ENCODE measurements at regions not wholly inside any gene's neighbourhood (a gene's known extent, or its start where the extent isn't known, plus 50 kb on each side); places are given as distances from the start of the nearest gene placed in this dataset.

DNA sequence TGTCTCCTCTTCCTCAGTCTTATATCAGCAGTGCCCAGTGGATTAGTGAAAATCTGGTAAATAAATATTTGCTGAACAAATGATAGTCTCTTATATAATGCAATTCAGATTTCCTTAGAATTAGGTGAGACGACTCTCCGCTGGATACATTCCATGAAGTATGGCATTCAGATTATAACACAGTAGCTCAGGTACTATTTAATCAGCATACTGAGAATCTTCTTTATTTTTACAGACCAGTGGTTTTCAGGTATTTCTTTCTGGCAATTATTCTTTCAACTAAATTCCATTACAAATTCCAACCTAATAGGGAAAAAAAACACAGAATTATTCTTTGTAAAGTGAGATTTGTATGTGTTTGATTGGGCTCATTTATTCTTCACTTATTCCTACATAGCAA is 435.5 kb downstream of the TAF11L14 start:
- no peaks in the 10 kb centered on the region for H3K27me3 ChIP-seq (ENCODE audit: insufficient read depth, insufficient read length)
- no peaks in the 10 kb centered on the region for H3K4me1 ChIP-seq (ENCODE audit: insufficient read depth, insufficient read length)
- no peak for TF ChIP-seq YY1 (IDR thresholded peaks at IDR 0.05; ENCODE audit: insufficient read depth, insufficient read length)
- no peak for TF ChIP-seq ZNF274 (IDR thresholded peaks at IDR 0.05; ENCODE audit: low read depth, low read length)
- no peak for TF ChIP-seq SUZ12 (IDR thresholded peaks at IDR 0.05; ENCODE audit: extremely low read depth, insufficient read depth, insufficient read length)
- no peaks in the 10 kb centered on the region for H3K9me3 ChIP-seq (ENCODE audit: insufficient read depth, low read length)
- no peak overlapping the region for H3K4me3 ChIP-seq (ENCODE audit: insufficient read length, low read depth)
- H3K9ac ChIP-seq (ENCODE audit: insufficient read length, low read depth): no peak overlapping the region
- H3K36me3 ChIP-seq (ENCODE audit: insufficient read depth, insufficient read length, low read length): no peaks in the 10 kb centered on the region
- no peak for DNase-seq (ENCODE audit: low read depth, low spot score)

GRCh38 chr5:18072600-18072999 is 438.3 kb downstream of the TAF11L14 start:
- Histone ChIP-seq H3K36me3 (ENCODE audit: insufficient read depth, insufficient read length, low read length) (no peaks in the 10 kb centered on the region), H3K4me1 (ENCODE audit: insufficient read depth, insufficient read length) (no peaks in the 10 kb centered on the region), H3K4me3 (ENCODE audit: insufficient read length, low read depth) (no peak overlapping the region), H3K9me3 (ENCODE audit: insufficient read depth, low read length) (no peaks in the 10 kb centered on the region), H3K9ac (ENCODE audit: insufficient read length, low read depth) (no peak overlapping the region), H3K27me3 (ENCODE audit: insufficient read depth, insufficient read length) (no peaks in the 10 kb centered on the region)
- DNase-seq (ENCODE audit: low read depth, low spot score): no peak
- no peak for TF ChIP-seq ZNF274 (IDR thresholded peaks at IDR 0.05; ENCODE audit: low read depth, low read length)
- TF ChIP-seq YY1 (IDR thresholded peaks at IDR 0.05; ENCODE audit: insufficient read depth, insufficient read length): no peak
- TF ChIP-seq SUZ12 (IDR thresholded peaks at IDR 0.05; ENCODE audit: extremely low read depth, insufficient read depth, insufficient read length): no peak

- H3K9me3 ChIP-seq (ENCODE audit: insufficient read depth, low read length): no peaks in the 10 kb centered on the region
- H3K9ac ChIP-seq (ENCODE audit: insufficient read length, low read depth): no peak overlapping the region
- H3K36me3 ChIP-seq (ENCODE audit: insufficient read depth, insufficient read length, low read length): no peaks in the 10 kb centered on the region
- TF ChIP-seq YY1 (IDR thresholded peaks at IDR 0.05; ENCODE audit: insufficient read depth, insufficient read length) (no peak), ZNF274 (IDR thresholded peaks at IDR 0.05; ENCODE audit: low read depth, low read length) (no peak), SUZ12 (IDR thresholded peaks at IDR 0.05; ENCODE audit: extremely low read depth, insufficient read depth, insufficient read length) (no peak)
- no peaks in the 10 kb centered on the region for H3K4me1 ChIP-seq (ENCODE audit: insufficient read depth, insufficient read length)
- no peak for DNase-seq (ENCODE audit: low read depth, low spot score)
- H3K4me3 ChIP-seq (ENCODE audit: insufficient read length, low read depth): no peak overlapping the region
- H3K27me3 ChIP-seq (ENCODE audit: insufficient read depth, insufficient read length): no peaks in the 10 kb centered on the region
Observed at GRCh38 chr5:18074961-18075360, 440.7 kb downstream of the TAF11L14 start.

GRCh38 chr5:18078157-18078556 is 443.9 kb downstream of the TAF11L14 start:
- no peak overlapping the region for H3K9ac ChIP-seq (ENCODE audit: insufficient read length, low read depth)
- no peaks in the 10 kb centered on the region for H3K9me3 ChIP-seq (ENCODE audit: insufficient read depth, low read length)
- H3K27me3 ChIP-seq (ENCODE audit: insufficient read depth, insufficient read length): no peaks in the 10 kb centered on the region
- no peak overlapping the region for H3K4me3 ChIP-seq (ENCODE audit: insufficient read length, low read depth)
- no peaks in the 10 kb centered on the region for H3K4me1 ChIP-seq (ENCODE audit: insufficient read depth, insufficient read length)
- TF ChIP-seq YY1 (IDR thresholded peaks at IDR 0.05; ENCODE audit: insufficient read depth, insufficient read length) (no peak), ZNF274 (IDR thresholded peaks at IDR 0.05; ENCODE audit: low read depth, low read length) (no peak), SUZ12 (IDR thresholded peaks at IDR 0.05; ENCODE audit: extremely low read depth, insufficient read depth, insufficient read length) (no peak)
- DNase-seq (ENCODE audit: low read depth, low spot score): no peak
- no peaks in the 10 kb centered on the region for H3K36me3 ChIP-seq (ENCODE audit: insufficient read depth, insufficient read length, low read length)

DNA sequence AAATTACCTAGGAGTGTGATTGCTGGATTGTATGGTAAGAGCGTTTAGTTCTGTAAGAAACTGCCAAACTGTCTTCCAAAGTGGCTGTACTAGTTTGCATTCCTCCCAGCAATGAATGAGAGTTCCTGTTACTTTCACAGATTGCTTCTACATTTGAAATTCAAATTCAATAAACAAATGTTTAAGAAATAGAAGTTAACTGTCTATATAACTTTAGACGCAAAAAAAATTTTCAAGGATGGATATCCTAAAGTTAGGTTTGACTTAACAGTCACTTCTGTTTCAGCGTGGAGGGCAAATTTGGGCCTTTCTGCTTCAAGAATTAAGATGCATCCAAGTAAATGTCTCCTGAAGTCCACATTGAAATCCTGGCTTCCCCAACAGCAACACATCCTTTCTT is 445.6 kb downstream of the TAF11L14 start:
- Histone ChIP-seq H3K9ac (ENCODE audit: insufficient read length, low read depth) (no peak overlapping the region), H3K27me3 (ENCODE audit: insufficient read depth, insufficient read length) (no peaks in the 10 kb centered on the region), H3K4me1 (ENCODE audit: insufficient read depth, insufficient read length) (no peaks in the 10 kb centered on the region), H3K9me3 (ENCODE audit: insufficient read depth, low read length) (no peaks in the 10 kb centered on the region), H3K36me3 (ENCODE audit: insufficient read depth, insufficient read length, low read length) (no peaks in the 10 kb centered on the region), H3K4me3 (ENCODE audit: insufficient read length, low read depth) (no peak overlapping the region)
- no peak for DNase-seq (ENCODE audit: low read depth, low spot score)
- TF ChIP-seq ZNF274 (IDR thresholded peaks at IDR 0.05; ENCODE audit: low read depth, low read length) (no peak), YY1 (IDR thresholded peaks at IDR 0.05; ENCODE audit: insufficient read depth, insufficient read length) (no peak), SUZ12 (IDR thresholded peaks at IDR 0.05; ENCODE audit: extremely low read depth, insufficient read depth, insufficient read length) (no peak)

GRCh38 chr5:18088020-18088579 is 453.8 kb downstream of the TAF11L14 start:
- H3K4me3 ChIP-seq (ENCODE audit: insufficient read length, low read depth): no peak overlapping the region
- no peaks in the 10 kb centered on the region for H3K4me1 ChIP-seq (ENCODE audit: insufficient read depth, insufficient read length)
- H3K9me3 ChIP-seq (ENCODE audit: insufficient read depth, low read length): no peaks in the 10 kb centered on the region
- H3K36me3 ChIP-seq (ENCODE audit: insufficient read depth, insufficient read length, low read length): no peaks in the 10 kb centered on the region
- TF ChIP-seq YY1 (IDR thresholded peaks at IDR 0.05; ENCODE audit: insufficient read depth, insufficient read length) (no peak), ZNF274 (IDR thresholded peaks at IDR 0.05; ENCODE audit: low read depth, low read length) (no peak), SUZ12 (IDR thresholded peaks at IDR 0.05; ENCODE audit: extremely low read depth, insufficient read depth, insufficient read length) (no peak)
- no peak overlapping the region for H3K9ac ChIP-seq (ENCODE audit: insufficient read length, low read depth)
- no peak for DNase-seq (ENCODE audit: low read depth, low spot score)
- H3K27me3 ChIP-seq (ENCODE audit: insufficient read depth, insufficient read length): no peaks in the 10 kb centered on the region

DNA sequence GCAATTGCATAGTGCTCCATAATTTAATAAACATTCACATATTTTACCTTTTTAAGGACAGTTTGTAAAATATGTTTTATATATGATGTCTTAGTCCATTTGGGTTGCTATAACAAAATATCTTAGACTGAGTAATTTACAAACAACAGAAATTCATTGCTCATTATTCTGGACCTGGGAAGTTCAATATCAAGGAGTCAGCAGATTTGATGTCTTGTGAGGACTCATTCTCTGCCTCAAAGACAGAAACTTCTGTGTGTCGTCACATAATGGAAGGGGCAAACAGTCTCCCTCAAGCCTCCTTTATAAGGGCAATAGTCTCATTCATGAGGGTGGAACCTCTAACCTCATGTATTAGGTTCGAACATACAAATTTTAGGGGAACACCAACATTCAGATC is 455.9 kb downstream of the TAF11L14 start:
- Histone ChIP-seq H3K4me1 (ENCODE audit: insufficient read depth, insufficient read length) (no peaks in the 10 kb centered on the region), H3K36me3 (ENCODE audit: insufficient read depth, insufficient read length, low read length) (no peaks in the 10 kb centered on the region), H3K9me3 (ENCODE audit: insufficient read depth, low read length) (no peaks in the 10 kb centered on the region), H3K9ac (ENCODE audit: insufficient read length, low read depth) (no peak overlapping the region), H3K4me3 (ENCODE audit: insufficient read length, low read depth) (no peak overlapping the region), H3K27me3 (ENCODE audit: insufficient read depth, insufficient read length) (no peaks in the 10 kb centered on the region)
- TF ChIP-seq SUZ12 (IDR thresholded peaks at IDR 0.05; ENCODE audit: extremely low read depth, insufficient read depth, insufficient read length) (no peak), ZNF274 (IDR thresholded peaks at IDR 0.05; ENCODE audit: low read depth, low read length) (no peak), YY1 (IDR thresholded peaks at IDR 0.05; ENCODE audit: insufficient read depth, insufficient read length) (no peak)
- no peak for DNase-seq (ENCODE audit: low read depth, low spot score)

Data from NT2/D1 (cell line).